Neural cell (in vitro differentiated cells): ENCODE measurements at regions not wholly inside any gene's neighbourhood (a gene's known extent, or its start where the extent isn't known, plus 50 kb on each side); places are given as distances from the start of the nearest gene placed in this dataset.

ENCODE experiments used
- H2AFZ ChIP-seq: fragments of 200-600, 300-800 bp; sonication (generic), shearing (Covaris generic); 2 replicates; pipeline ENCODE4 v1.6.0; 2014; ENCODE audit warnings: low read depth, mild to moderate bottlenecking, antibody characterized with exemption, low read length, moderate library complexity
- H3F3A ChIP-seq: fragments of 200-600 bp; shearing (Covaris generic); 2 replicates; pipeline ENCODE4 v1.6.1; 2016; ENCODE audit warnings: mild to moderate bottlenecking, moderate library complexity, mixed read lengths, antibody characterized with exemption, low read length; ENCODE audit not compliant: insufficient read depth, poor library complexity, severe bottlenecking
- H3K27ac ChIP-seq: fragments of 200-600, 300-800 bp; sonication (generic), shearing (Covaris generic); 2 replicates; pipeline ENCODE4 v1.5.1; 2014; ENCODE audit warnings: mild to moderate bottlenecking, low read length, moderate library complexity
- H3K27me3 ChIP-seq: fragments of 300-800, 200-600 bp; sonication (generic), shearing (Covaris generic); 2 replicates; pipeline ENCODE4 v1.6.0; 2014; ENCODE audit warnings: mild to moderate bottlenecking, low read depth, low read length, moderate library complexity; ENCODE audit not compliant: insufficient read depth
- H3K36me3 ChIP-seq: fragments of 300-800, 200-600 bp; sonication (generic), shearing (Covaris generic); 2 replicates; pipeline ENCODE4 v1.5.1; 2014; ENCODE audit warnings: mild to moderate bottlenecking, antibody characterized with exemption, low read length, moderate library complexity; ENCODE audit not compliant: insufficient read depth
- H3K4me2 ChIP-seq: fragments of 300-800, 200-600 bp; sonication (generic), shearing (Covaris generic); 2 replicates; pipeline ENCODE4 v1.6.0; 2014; ENCODE audit warnings: mild to moderate bottlenecking, low read length
- H3K4me3 ChIP-seq: fragments of 300-800, 200-600 bp; sonication (generic), shearing (Covaris generic); 2 replicates; pipeline ENCODE4 v1.5.1; 2014; ENCODE audit warnings: mild to moderate bottlenecking, low read length, moderate library complexity
- H3K79me2 ChIP-seq: fragments of 200-600 bp; shearing (Covaris generic); replicated peaks from 2 replicates; pipeline ENCODE4 v1.6.0; 2014; ENCODE audit warnings: mild to moderate bottlenecking, low read length, moderate library complexity; ENCODE audit not compliant: insufficient read depth
- H3K9ac ChIP-seq: fragments of 300-800, 200-600 bp; sonication (generic), shearing (Covaris generic); 2 replicates; pipeline ENCODE4 v1.6.1; 2016; ENCODE audit warnings: mild to moderate bottlenecking, low read length, mixed read lengths
- H3K9me2 ChIP-seq: fragments of 200-600 bp; shearing (Covaris generic); 2 replicates; pipeline ENCODE4 v1.6.1; 2016; ENCODE audit warnings: mild to moderate bottlenecking, low read length, mixed read lengths; ENCODE audit not compliant: insufficient read depth
- H3K9me3 ChIP-seq: fragments of 200-600, 300-800 bp; sonication (generic), shearing (Covaris generic); 2 replicates; pipeline ENCODE4 v1.6.1; 2016; ENCODE audit warnings: mild to moderate bottlenecking, mixed run types, low read length, moderate library complexity, mixed read lengths
- H4K20me1 ChIP-seq: fragments of 200-600 bp; shearing (Covaris generic); 2 replicates; pipeline ENCODE4 v1.6.1; 2016; ENCODE audit warnings: mild to moderate bottlenecking, mixed run types; ENCODE audit not compliant: insufficient read depth
- CTCF ChIP-seq: fragments of 450-650 bp; IDR thresholded peaks from 2 replicates; pipeline ENCODE4 v1.5.1; 2014; ENCODE audit warnings: antibody characterized with exemption, mild to moderate bottlenecking, moderate library complexity; ENCODE audit not compliant: poor library complexity, severe bottlenecking
- EP300 ChIP-seq: fragments of 450-650 bp; conservative IDR thresholded peaks from 2 replicates; pipeline ENCODE4 v1.6.1; 2014; ENCODE audit warnings: antibody characterized with exemption, mild to moderate bottlenecking, moderate library complexity; ENCODE audit not compliant: poor library complexity, severe bottlenecking
- EZH2 ChIP-seq: fragments of 200-600, 300-800 bp; shearing (Covaris generic), sonication (generic); IDR thresholded peaks from 2 replicates; pipeline ENCODE4 v1.6.1; 2014; ENCODE audit warnings: antibody characterized with exemption, low read length, borderline replicate concordance, mild to moderate bottlenecking; ENCODE audit not compliant: insufficient read depth, poor library complexity, severe bottlenecking
- MXI1 ChIP-seq: fragments of 450-650 bp; conservative IDR thresholded peaks from 2 replicates; pipeline ENCODE4 v1.6.1; 2014; ENCODE audit warnings: antibody characterized with exemption, mild to moderate bottlenecking; ENCODE audit not compliant: poor library complexity, severe bottlenecking
- POLR2AphosphoS5 ChIP-seq: IDR thresholded peaks from 2 replicates; pipeline ENCODE4 v1.6.1; 2012
- RAD21 ChIP-seq: fragments of 450-650 bp; conservative IDR thresholded peaks from 2 replicates; pipeline ENCODE4 v1.6.1; 2014; ENCODE audit warnings: antibody characterized with exemption, mild to moderate bottlenecking, moderate library complexity
- REST ChIP-seq: IDR thresholded peaks from 2 replicates; pipeline ENCODE4 v1.6.1; 2012; ENCODE audit warnings: borderline replicate concordance
- SMC3 ChIP-seq: fragments of 450-650 bp; conservative IDR thresholded peaks from 2 replicates; pipeline ENCODE4 v1.6.1; 2014; ENCODE audit warnings: antibody characterized with exemption, mild to moderate bottlenecking, moderate library complexity; ENCODE audit not compliant: poor library complexity
- TAF1 ChIP-seq: IDR thresholded peaks from 2 replicates; pipeline ENCODE4 v1.6.1; 2012; ENCODE audit warnings: low read depth

GRCh38 chr16:79769270-79769927 is 168.9 kb upstream of the MAF start:
- no peak overlapping the region for H3K27ac ChIP-seq

More at GRCh38 chr16:79769270-79769927, 168.9 kb upstream of the MAF start:
- Histone ChIP-seq H3K9ac (no peak overlapping the region), H3K9me2 (no peaks in the 10 kb centered on the region), H3K4me2 (no peak overlapping the region), H3K9me3 (no peaks in the 10 kb centered on the region), H2AFZ (no peak overlapping the region), H3K36me3 (no peaks in the 10 kb centered on the region), H3K27me3 (no peaks in the 10 kb centered on the region), H3F3A (no peaks in the 10 kb centered on the region), H3K4me3 (no peak overlapping the region), H4K20me1 (no peaks in the 10 kb centered on the region), H3K79me2 (no peaks in the 10 kb centered on the region)
- TF ChIP-seq SMC3, result no peak
- no peak for TF ChIP-seq REST
- no peak for TF ChIP-seq RAD21
- TF ChIP-seq TAF1, result no peak
- TF ChIP-seq EZH2, result no peak
- no peak for TF ChIP-seq MXI1
- TF ChIP-seq CTCF, result no peak
- no peak for TF ChIP-seq POLR2AphosphoS5
- TF ChIP-seq EP300, result no peak
